GM23248 (cell line): ENCODE measurements at regions not wholly inside any gene's neighbourhood (a gene's known extent, or its start where the extent isn't known, plus 50 kb on each side); places are given as distances from the start of the nearest gene placed in this dataset.

Experiments used
- DNase-seq: peaks from one replicate; pipeline ENCODE4 v3.0.0-alpha.2; 2015
- H2AFZ ChIP-seq: fragments of 200-600 bp; sonication (generic); 2 replicates; pipeline ENCODE4 v1.6.1; 2016; ENCODE audit warnings: antibody characterized with exemption
- H3F3A ChIP-seq: fragments of 200-600 bp; sonication (generic); 2 replicates; pipeline ENCODE4 v1.6.1; 2016; ENCODE audit warnings: mild to moderate bottlenecking, antibody characterized with exemption, mixed run types; ENCODE audit not compliant: insufficient read depth
- H3K27ac ChIP-seq: fragments of 200-600 bp; sonication (generic); 2 replicates; pipeline ENCODE4 v1.5.1; 2016; ENCODE audit warnings: mild to moderate bottlenecking
- H3K27me3 ChIP-seq: fragments of 200-600 bp; sonication (generic); replicated peaks from 2 replicates; pipeline ENCODE4 v1.6.1; 2016; ENCODE audit warnings: mild to moderate bottlenecking; ENCODE audit not compliant: insufficient read depth
- H3K36me3 ChIP-seq: fragments of 200-600 bp; sonication (generic); 2 replicates; pipeline ENCODE4 v1.6.1; 2016; ENCODE audit warnings: low read depth, mild to moderate bottlenecking
- H3K4me1 ChIP-seq: fragments of 200-600 bp; sonication (generic); 2 replicates; pipeline ENCODE4 v1.6.1; 2016; ENCODE audit warnings: mild to moderate bottlenecking; ENCODE audit not compliant: insufficient read depth
- H3K4me2 ChIP-seq: fragments of 200-600 bp; sonication (generic); one replicate; pipeline ENCODE4 v1.6.1; 2016; ENCODE audit warnings: mild to moderate bottlenecking; ENCODE audit not compliant: unreplicated experiment
- H3K4me3 ChIP-seq: fragments of 200-600 bp; sonication (generic); 2 replicates; pipeline ENCODE4 v1.5.1; 2016; ENCODE audit warnings: mild to moderate bottlenecking
- H3K79me2 ChIP-seq: fragments of 200-600 bp; sonication (generic); 2 replicates; pipeline ENCODE4 v1.6.1; 2016; ENCODE audit warnings: mild to moderate bottlenecking; ENCODE audit not compliant: insufficient read depth
- H3K9ac ChIP-seq: fragments of 200-600 bp; sonication (generic); 2 replicates; pipeline ENCODE4 v1.6.1; 2016; ENCODE audit warnings: mild to moderate bottlenecking
- H3K9me2 ChIP-seq: fragments of 200-600 bp; sonication (generic); 2 replicates; pipeline ENCODE4 v1.6.1; 2016; ENCODE audit warnings: mixed run types, mild to moderate bottlenecking, moderate library complexity; ENCODE audit not compliant: insufficient read depth
- H3K9me3 ChIP-seq: fragments of 200-600 bp; sonication (generic); one replicate; pipeline ENCODE4 v1.6.1; 2017; ENCODE audit warnings: low read depth
- H4K20me1 ChIP-seq: fragments of 200-600 bp; sonication (generic); 2 replicates; pipeline ENCODE4 v1.6.0; 2016; ENCODE audit not compliant: insufficient read depth
- EZH2 ChIP-seq: fragments of 200-600 bp; sonication (generic); IDR thresholded peaks from 2 replicates; pipeline ENCODE4 v1.6.1; 2018; ENCODE audit warnings: antibody characterized with exemption, mild to moderate bottlenecking; ENCODE audit not compliant: insufficient read depth, poor library complexity, severe bottlenecking
- EZH2phosphoT487 ChIP-seq: fragments of 200-600 bp; sonication (generic); IDR thresholded peaks from 2 replicates; pipeline ENCODE4 v1.6.1; 2018; ENCODE audit warnings: antibody characterized with exemption, moderate library complexity, mild to moderate bottlenecking, low read depth; ENCODE audit not compliant: insufficient read depth
- WGBS, 2 experiments: methylation state at CpG; one replicate each; pipeline ENCODE4 v1.1.6; 2015 to 2017; ENCODE audit warnings: low lambda C conversion rate in 2 of 2, low coverage in 1 of 2; ENCODE audit errors: missing lambda C conversion rate in 2 of 2; 5-methylcytosine and 5-hydroxymethylcytosine counted together
- in situ Hi-C: fragments of 300-500 bp; cut with MboI; formaldehyde crosslinking; loops from 2 replicates; pipeline ENCODE4 v1.15.0; 2020

GRCh38 chr12:68420225-68421010 lies 88.3 kb upstream of the MDM1 start:
- H2AFZ ChIP-seq = peak overlapping the region; percentile 73
- DNase-seq = peak; percentile 77
- in situ Hi-C loops = no loop called here
- H3K4me2 ChIP-seq = peak overlapping the region; percentile 69
- H3K9me2 ChIP-seq = no peaks in the 10 kb centered on the region
- TF ChIP-seq EZH2phosphoT487 = no peak
- no peak for TF ChIP-seq EZH2
- H4K20me1 ChIP-seq = no peaks in the 10 kb centered on the region
- peaks cover 28% of the 10 kb centered on the region for H3F3A ChIP-seq
- no peaks in the 10 kb centered on the region for H3K36me3 ChIP-seq
- peak overlapping the region; percentile 36; the same call in 1 of the 2 replicates for H3K4me3 ChIP-seq
- peaks cover 35% of the 10 kb centered on the region for H3K4me1 ChIP-seq
- H3K9me3 ChIP-seq = no peaks in the 10 kb centered on the region
- 30 to 33% methylated on average over 11 of the region's 11 CpGs for WGBS, 2 experiments
- H3K9ac ChIP-seq = peak overlapping the region; percentile 51; the same call in 1 of the 2 replicates
- no peaks in the 10 kb centered on the region for H3K79me2 ChIP-seq
- no peaks in the 10 kb centered on the region for H3K27me3 ChIP-seq
- peak overlapping the region; percentile 57 for H3K27ac ChIP-seq

DNA sequence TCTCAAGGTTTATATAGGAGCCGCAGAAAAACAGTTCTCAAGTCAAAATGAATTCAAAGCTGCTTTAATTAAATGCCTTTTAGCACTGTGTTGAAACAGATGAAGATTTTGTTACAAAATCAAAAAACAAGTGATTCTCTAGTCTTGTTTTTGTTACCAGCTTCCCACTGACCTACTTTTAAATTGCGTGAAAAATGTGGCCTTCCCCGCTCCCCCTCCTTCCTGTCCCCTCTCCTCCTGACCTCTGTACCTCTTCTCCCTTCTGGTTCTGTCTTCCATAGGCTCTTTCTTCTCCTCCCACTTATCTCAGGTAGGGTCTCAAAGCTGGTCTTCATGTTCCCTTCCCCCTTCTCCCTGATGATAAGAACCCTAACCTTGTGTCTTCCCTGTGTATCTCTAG lies 90.0 kb upstream of the MDM1 start:
- no peaks in the 10 kb centered on the region for H3K27me3 ChIP-seq
- peaks cover 42% of the 10 kb centered on the region for H3K4me1 ChIP-seq
- no peaks in the 10 kb centered on the region for H4K20me1 ChIP-seq
- no peaks in the 10 kb centered on the region for H3K79me2 ChIP-seq
- TF ChIP-seq EZH2 = no peak
- no peak for TF ChIP-seq EZH2phosphoT487
- H3K27ac ChIP-seq = no peak overlapping the region
- no peak overlapping the region for H3K4me2 ChIP-seq
- no peaks in the 10 kb centered on the region for H3K36me3 ChIP-seq
- no peaks in the 10 kb centered on the region for H3K9me3 ChIP-seq
- in situ Hi-C loops = no loop called here
- no peak for DNase-seq
- no peak overlapping the region for H2AFZ ChIP-seq
- no peak overlapping the region for H3K9ac ChIP-seq
- peaks cover 17% of the 10 kb centered on the region for H3F3A ChIP-seq
- 87 to 92% methylated on average over 3 of the region's 3 CpGs for WGBS, 2 experiments
- H3K4me3 ChIP-seq = no peak overlapping the region
- H3K9me2 ChIP-seq = no peaks in the 10 kb centered on the region

DNA sequence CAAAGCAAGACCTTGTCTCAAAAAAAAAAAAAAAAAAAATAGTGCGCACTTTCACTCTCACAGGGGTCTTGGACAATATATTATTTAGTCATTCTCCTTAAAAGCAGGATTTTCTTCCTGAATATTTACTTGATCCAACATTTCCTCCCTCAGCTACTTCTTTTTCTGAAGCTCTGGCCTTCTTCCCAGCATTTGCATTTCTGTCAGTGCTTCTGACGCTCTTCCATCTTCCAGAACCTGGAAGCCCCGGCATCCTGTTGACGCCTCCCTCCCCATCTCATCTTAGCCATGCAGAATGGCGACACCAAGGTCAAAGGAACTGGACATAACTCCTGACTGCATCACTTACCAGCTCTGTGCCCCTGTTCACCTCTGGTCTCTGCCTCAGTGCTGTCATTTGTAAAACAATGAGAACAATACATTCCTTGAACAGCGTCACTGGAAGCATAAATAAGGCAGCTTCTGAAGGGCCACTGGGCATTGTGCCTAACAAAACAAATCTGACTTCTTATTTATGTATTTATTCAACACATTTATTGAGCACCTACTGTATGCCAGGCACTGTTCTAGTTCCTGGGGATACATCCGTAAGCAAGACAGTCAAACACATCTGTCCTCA lies 90.9 kb upstream of the MDM1 start:
- Histone ChIP-seq H3F3A (peaks cover 9% of the 10 kb centered on the region), H3K36me3 (no peaks in the 10 kb centered on the region), H3K27me3 (no peaks in the 10 kb centered on the region), H3K4me2 (no peak overlapping the region), H3K4me3 (no peak overlapping the region), H2AFZ (no peak overlapping the region), H3K9me3 (no peaks in the 10 kb centered on the region), H3K9me2 (no peaks in the 10 kb centered on the region), H3K27ac (no peak overlapping the region), H3K79me2 (no peaks in the 10 kb centered on the region), H3K4me1 (peaks cover 37% of the 10 kb centered on the region), H3K9ac (no peak overlapping the region), H4K20me1 (no peaks in the 10 kb centered on the region)
- TF ChIP-seq EZH2phosphoT487 = no peak
- no peak for TF ChIP-seq EZH2
- in situ Hi-C loops = no loop called here
- no peak for DNase-seq
- WGBS, 2 experiments = 81 to 82% methylated on average over 7 of the region's 7 CpGs

DNA sequence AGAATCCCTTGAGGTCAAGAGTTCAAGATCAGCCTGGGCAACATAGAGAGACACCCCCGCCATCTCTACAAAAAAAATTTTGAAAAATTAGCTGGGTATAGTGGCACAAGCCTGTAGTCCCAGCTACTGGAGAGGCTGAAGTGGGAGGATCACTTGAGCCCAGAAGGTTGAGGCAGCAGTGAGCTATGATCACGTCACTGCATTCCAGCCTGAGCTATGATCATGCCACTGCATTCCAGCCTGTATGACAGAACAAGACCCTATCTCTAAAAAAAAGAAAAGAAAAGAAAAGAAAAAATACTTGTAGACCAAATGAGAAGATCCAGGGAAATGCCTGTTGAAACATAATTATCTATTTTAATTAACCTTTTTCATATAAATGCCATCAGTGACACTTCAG lies 93.8 kb upstream of the MDM1 start:
- DNase-seq = peak; percentile 81
- no peaks in the 10 kb centered on the region for H3K79me2 ChIP-seq
- H3K27me3 ChIP-seq = no peaks in the 10 kb centered on the region
- H3K4me2 ChIP-seq = peak overlapping the region; percentile 16
- 5 to 18% methylated on average over 2 of the region's 2 CpGs for WGBS, 2 experiments
- peaks cover 36% of the 10 kb centered on the region for H3K4me1 ChIP-seq
- peak overlapping the region; percentile 58 for H3K27ac ChIP-seq
- H4K20me1 ChIP-seq = no peaks in the 10 kb centered on the region
- TF ChIP-seq EZH2phosphoT487 (no peak), EZH2 (no peak)
- peaks cover 12% of the 10 kb centered on the region for H3F3A ChIP-seq
- no peak overlapping the region for H3K4me3 ChIP-seq
- H3K9me3 ChIP-seq = no peaks in the 10 kb centered on the region
- H3K9ac ChIP-seq = no peak overlapping the region
- H3K36me3 ChIP-seq = no peaks in the 10 kb centered on the region
- no peaks in the 10 kb centered on the region for H3K9me2 ChIP-seq
- peak overlapping the region; percentile 42 for H2AFZ ChIP-seq
- in situ Hi-C loops = no loop called here
